ENCODE measurements at regions not wholly inside any gene's neighbourhood (a gene's known extent, or its start where the extent isn't known, plus 50 kb on each side); places are given as distances from the start of the nearest gene placed in this dataset.
"Not testable (repeated sequence)": the region's sequence is repeated elsewhere in the genome, so short reads cannot be mapped to it uniquely, and the experiment has no call there.

DNA sequence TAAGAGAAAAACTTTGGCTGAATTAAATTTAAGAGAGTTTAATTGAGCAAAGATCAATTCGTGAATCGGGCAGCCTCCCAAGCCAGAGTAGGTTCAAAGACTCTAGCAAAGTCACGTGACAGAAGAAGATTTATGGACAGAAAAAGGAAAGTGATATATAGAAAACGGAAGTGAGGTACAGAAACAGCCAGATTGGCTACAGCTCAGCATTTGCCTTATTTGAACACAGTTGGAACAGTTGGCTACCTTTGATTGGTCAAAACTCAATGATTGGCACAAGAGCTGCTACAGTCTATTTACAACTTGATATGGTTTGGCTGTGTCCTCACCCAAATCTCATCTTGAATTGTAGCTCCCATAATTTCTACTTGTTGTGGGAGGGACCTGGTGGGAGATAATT, 102.6 kb downstream of the PLG start:
- TF ChIP-seq, protein P1, sequence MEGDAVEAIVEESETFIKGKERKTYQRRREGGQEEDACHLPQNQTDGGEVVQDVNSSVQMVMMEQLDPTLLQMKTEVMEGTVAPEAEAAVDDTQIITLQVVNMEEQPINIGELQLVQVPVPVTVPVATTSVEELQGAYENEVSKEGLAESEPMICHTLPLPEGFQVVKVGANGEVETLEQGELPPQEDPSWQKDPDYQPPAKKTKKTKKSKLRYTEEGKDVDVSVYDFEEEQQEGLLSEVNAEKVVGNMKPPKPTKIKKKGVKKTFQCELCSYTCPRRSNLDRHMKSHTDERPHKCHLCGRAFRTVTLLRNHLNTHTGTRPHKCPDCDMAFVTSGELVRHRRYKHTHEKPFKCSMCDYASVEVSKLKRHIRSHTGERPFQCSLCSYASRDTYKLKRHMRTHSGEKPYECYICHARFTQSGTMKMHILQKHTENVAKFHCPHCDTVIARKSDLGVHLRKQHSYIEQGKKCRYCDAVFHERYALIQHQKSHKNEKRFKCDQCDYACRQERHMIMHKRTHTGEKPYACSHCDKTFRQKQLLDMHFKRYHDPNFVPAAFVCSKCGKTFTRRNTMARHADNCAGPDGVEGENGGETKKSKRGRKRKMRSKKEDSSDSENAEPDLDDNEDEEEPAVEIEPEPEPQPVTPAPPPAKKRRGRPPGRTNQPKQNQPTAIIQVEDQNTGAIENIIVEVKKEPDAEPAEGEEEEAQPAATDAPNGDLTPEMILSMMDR (IDR thresholded peaks at IDR 0.05), result no peak
- TF ChIP-seq ZFX (IDR thresholded peaks at IDR 0.05; ENCODE audit: borderline replicate concordance), result no peak
- no peak overlapping the region for H3K27ac ChIP-seq

DNA sequence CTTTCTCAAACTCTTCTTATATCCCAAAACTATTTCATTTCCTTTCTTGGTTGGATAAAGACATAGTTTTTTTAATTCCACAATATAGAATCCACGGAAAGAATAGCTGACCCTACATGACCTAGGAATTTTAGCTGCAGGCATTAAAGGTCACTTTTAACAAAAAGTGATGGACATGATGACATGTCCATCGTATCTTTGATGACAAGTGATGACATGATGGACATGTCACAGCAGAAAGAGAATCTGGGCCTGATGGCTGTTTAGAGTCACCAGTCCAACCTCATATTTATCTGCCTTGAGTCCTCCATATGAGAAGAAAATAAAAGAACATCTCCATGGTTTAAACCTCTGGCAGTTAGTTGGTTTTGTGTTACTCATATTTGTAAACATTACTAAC, 106.2 kb downstream of the PLG start:
- H3K27ac ChIP-seq, result no peak overlapping the region
- TF ChIP-seq, protein P1 (IDR thresholded peaks at IDR 0.05), result no peak
- TF ChIP-seq ZFX (IDR thresholded peaks at IDR 0.05; ENCODE audit: borderline replicate concordance), result no peak

DNA sequence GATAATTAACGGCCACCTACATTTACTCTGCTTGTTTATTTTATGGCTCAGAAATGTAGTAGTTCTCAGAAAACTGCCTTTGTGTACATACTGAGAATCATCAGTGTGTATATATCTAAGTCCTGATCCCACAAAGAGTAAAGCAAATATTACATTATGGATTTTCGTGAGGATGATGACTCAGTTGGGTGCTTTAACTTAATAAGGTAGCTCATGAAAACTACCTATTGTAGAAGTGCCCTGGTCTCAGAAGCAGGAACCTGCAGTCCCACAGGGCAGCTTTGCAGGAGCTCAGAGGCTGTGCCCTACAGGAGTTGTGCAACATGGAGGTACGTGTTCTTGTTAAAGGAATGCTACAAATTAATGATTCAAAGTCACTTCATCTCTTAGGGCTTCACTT, 108.2 kb downstream of the PLG start:
- TF ChIP-seq, protein P1 (IDR thresholded peaks at IDR 0.05), result no peak
- no peak for TF ChIP-seq ZFX (IDR thresholded peaks at IDR 0.05; ENCODE audit: borderline replicate concordance)
- H3K27ac ChIP-seq, result no peak overlapping the region

DNA sequence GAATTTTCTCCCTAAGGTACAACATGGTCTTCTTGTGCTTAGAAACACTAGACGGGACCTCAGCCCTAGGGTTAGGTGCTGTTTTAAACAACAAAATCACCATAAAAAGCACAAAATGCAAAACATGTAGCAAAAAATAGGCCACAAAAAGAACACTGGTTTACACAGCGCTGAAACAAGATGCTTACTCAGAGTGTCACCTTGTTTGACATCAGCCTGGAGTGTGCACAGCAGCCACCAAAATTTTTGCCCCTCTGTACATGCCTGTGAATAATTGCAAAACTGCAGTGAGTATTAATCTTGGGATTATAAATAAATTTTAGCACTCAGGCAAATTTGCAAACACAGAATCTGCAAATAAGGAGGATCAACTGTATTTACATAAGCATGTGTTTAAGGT, 110.1 kb downstream of the PLG start:
- TF ChIP-seq ZFX (IDR thresholded peaks at IDR 0.05; ENCODE audit: borderline replicate concordance), result no peak
- TF ChIP-seq, protein P1 (IDR thresholded peaks at IDR 0.05), result no peak
- H3K27ac ChIP-seq, result no peak overlapping the region

DNA sequence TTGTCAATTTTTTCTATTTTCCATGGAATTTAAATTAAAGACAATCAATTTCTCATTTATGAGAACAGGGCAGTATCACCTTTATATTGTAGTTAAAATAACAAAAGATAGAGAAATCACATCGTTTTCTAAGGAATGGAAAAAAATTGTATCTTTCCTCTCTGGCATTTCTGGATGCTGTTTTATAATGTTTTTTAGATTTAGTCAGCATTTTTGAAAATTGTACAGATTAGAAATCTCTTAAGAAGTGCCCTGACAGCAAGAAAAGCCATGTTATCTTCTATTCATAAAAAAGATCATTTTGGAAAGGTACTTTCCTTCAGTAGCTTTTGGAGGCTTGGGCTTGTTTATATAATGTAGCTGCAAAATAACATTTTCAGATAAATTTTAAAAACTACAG, 116.9 kb downstream of the PLG start:
- TF ChIP-seq, protein P1 (IDR thresholded peaks at IDR 0.05), result no peak
- TF ChIP-seq ZFX (IDR thresholded peaks at IDR 0.05; ENCODE audit: borderline replicate concordance), result no peak
- H3K27ac ChIP-seq, result no peak overlapping the region

DNA sequence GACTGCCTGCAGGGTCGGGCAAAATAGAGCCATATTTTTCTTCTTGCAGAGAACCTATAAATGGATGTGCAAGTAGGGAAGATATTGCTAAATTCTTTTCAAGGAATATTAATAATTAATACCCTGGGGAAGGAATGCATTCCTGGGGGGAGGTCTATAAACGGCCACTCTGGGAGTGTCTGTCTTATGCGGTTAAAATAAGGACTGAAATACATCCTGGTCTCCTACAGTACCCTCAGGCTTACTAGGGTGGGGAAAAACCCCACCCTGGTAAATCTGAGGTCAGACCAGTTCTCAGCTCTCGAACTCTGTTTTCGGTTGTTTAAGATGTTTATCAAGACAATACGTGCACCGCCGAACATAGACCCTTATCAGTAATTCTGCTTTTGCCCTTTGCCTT, 118.6 kb downstream of the PLG start:
- not testable (repeated sequence) for H3K27ac ChIP-seq

DNA sequence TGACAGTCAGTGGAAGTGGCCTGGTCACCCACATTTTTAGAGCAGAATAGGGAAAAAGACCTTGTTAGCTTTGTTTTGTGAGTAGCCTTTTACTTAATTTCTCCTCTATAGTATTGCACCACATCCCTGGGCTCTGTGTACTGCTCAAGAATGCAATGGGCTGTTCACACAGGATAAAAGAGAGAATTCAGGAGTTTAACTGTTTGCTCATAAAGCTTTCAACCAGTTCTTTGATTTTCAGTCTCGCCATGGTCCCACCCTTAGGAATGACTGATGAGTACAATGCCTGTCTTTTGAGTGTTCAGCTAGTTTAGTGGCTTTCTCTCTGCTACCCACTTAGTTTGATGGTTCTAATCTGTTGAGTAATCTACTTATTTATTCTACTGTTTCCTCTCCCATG, 129.7 kb downstream of the PLG start:
- TF ChIP-seq, protein P1 (IDR thresholded peaks at IDR 0.05), result no peak
- TF ChIP-seq ZFX (IDR thresholded peaks at IDR 0.05; ENCODE audit: borderline replicate concordance), result no peak
- H3K27ac ChIP-seq, result no peak overlapping the region

DNA sequence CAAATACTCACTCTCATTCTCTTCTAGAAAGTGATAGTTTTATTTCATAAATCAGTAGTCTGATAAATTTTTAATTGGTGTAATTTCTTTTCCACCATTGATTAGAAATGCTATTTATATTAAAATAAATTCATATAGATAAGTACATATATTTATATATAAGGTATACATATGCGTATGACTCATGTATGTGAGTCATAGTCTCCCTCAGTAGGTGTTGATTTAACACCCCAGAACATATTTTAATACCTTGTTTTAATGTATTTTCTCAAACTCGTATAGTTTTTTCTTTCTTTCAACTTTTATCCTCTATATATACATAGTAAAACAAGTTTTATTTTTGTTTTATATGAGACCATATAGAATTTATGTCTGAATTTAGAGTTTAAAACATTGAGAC, 130.4 kb downstream of the PLG start:
- TF ChIP-seq, protein P1 (IDR thresholded peaks at IDR 0.05), result no peak
- no peak overlapping the region for H3K27ac ChIP-seq
